ENCODE measurements at regions not wholly inside any gene's neighbourhood (a gene's known extent, or its start where the extent isn't known, plus 50 kb on each side); places are given as distances from the start of the nearest gene placed in this dataset.

GRCh38 chr19:28429356-28429755 is 783.6 kb downstream of the UQCRFS1 start:
- H3K4me3 ChIP-seq (ENCODE audit: low read depth, low read length) = no peak overlapping the region
- TF ChIP-seq CTCF (IDR thresholded peaks at IDR 0.05; ENCODE audit: low read depth, low read length, missing control alignments) = no peak
- DNase-seq (ENCODE audit: low read depth) = no peak

GRCh38 chr19:28428663-28429348 is 784.1 kb downstream of the UQCRFS1 start:
- no peak for DNase-seq (ENCODE audit: low read depth)
- no peak for TF ChIP-seq CTCF (IDR thresholded peaks at IDR 0.05; ENCODE audit: low read depth, low read length, missing control alignments)
- no peak overlapping the region for H3K4me3 ChIP-seq (ENCODE audit: low read depth, low read length)

- H3K4me3 ChIP-seq (ENCODE audit: low read depth, low read length) = no peak overlapping the region
- no peak for TF ChIP-seq CTCF (IDR thresholded peaks at IDR 0.05; ENCODE audit: low read depth, low read length, missing control alignments)
- DNase-seq (ENCODE audit: low read depth) = no peak
Measured at GRCh38 chr19:28427376-28428083, 785.4 kb downstream of the UQCRFS1 start.

GRCh38 chr19:28426730-28427225 is 786.2 kb downstream of the UQCRFS1 start:
- DNase-seq (ENCODE audit: low read depth) = no peak
- H3K4me3 ChIP-seq (ENCODE audit: low read depth, low read length) = no peak overlapping the region
- TF ChIP-seq CTCF (IDR thresholded peaks at IDR 0.05; ENCODE audit: low read depth, low read length, missing control alignments) = no peak

GRCh38 chr19:28426110-28426729 is 786.7 kb downstream of the UQCRFS1 start:
- DNase-seq (ENCODE audit: low read depth) = no peak
- no peak for TF ChIP-seq CTCF (IDR thresholded peaks at IDR 0.05; ENCODE audit: low read depth, low read length, missing control alignments)
- no peak overlapping the region for H3K4me3 ChIP-seq (ENCODE audit: low read depth, low read length)

- TF ChIP-seq CTCF (IDR thresholded peaks at IDR 0.05; ENCODE audit: low read depth, low read length, missing control alignments) = no peak
- no peak overlapping the region for H3K4me3 ChIP-seq (ENCODE audit: low read depth, low read length)
- DNase-seq (ENCODE audit: low read depth) = no peak
Measured at GRCh38 chr19:28425046-28425931, 787.7 kb downstream of the UQCRFS1 start.
